ENCODE measurements at regions not wholly inside any gene's neighbourhood (a gene's known extent, or its start where the extent isn't known, plus 50 kb on each side); places are given as distances from the start of the nearest gene placed in this dataset.

- H3K9me3 Mint-ChIP-seq: peaks cover 4% of the 10 kb centered on the region
- H3K27me3 Mint-ChIP-seq: peaks cover 12% of the 10 kb centered on the region
- H3K27ac Mint-ChIP-seq: no peak overlapping the region
- no peak overlapping the region for H3K4me3 Mint-ChIP-seq
- H3K36me3 Mint-ChIP-seq: no peaks in the 10 kb centered on the region
- no peak for DNase-seq (ENCODE audit: low spot score in 2 of 2)
- no peak for ATAC-seq (ENCODE audit: low read depth)
- no peaks in the 10 kb centered on the region for H3K4me1 Mint-ChIP-seq
Measured at GRCh38 chr11:76268498-76268897, 62.2 kb upstream of the WNT11 start.

- peaks cover 4% of the 10 kb centered on the region for H3K9me3 Mint-ChIP-seq
- no peak overlapping the region for H3K27ac Mint-ChIP-seq
- no peaks in the 10 kb centered on the region for H3K36me3 Mint-ChIP-seq
- no peak overlapping the region for H3K4me3 Mint-ChIP-seq
- H3K4me1 Mint-ChIP-seq: no peaks in the 10 kb centered on the region
- DNase-seq (ENCODE audit: low spot score in 2 of 2): no peak
- peaks cover 10% of the 10 kb centered on the region for H3K27me3 Mint-ChIP-seq
- no peak for ATAC-seq (ENCODE audit: low read depth)
Measured at GRCh38 chr11:76267556-76267955, 61.3 kb upstream of the WNT11 start.

- Mint-ChIP-seq H3K27ac (no peak overlapping the region), H3K4me3 (no peak overlapping the region), H3K27me3 (peaks cover 10% of the 10 kb centered on the region), H3K36me3 (no peaks in the 10 kb centered on the region), H3K9me3 (peaks cover 4% of the 10 kb centered on the region), H3K4me1 (no peaks in the 10 kb centered on the region)
- ATAC-seq (ENCODE audit: low read depth) (no peak), DNase-seq (ENCODE audit: low spot score in 2 of 2) (no peak)
Measured at GRCh38 chr11:76266286-76267100, 60.2 kb upstream of the WNT11 start.

- Mint-ChIP-seq H3K4me1 (no peaks in the 10 kb centered on the region), H3K9me3 (peaks cover 4% of the 10 kb centered on the region), H3K27ac (no peak overlapping the region), H3K4me3 (no peak overlapping the region), H3K36me3 (no peaks in the 10 kb centered on the region), H3K27me3 (peaks cover 10% of the 10 kb centered on the region)
- ATAC-seq (ENCODE audit: low read depth) (no peak), DNase-seq (ENCODE audit: low spot score in 2 of 2) (no peak)
Measured at GRCh38 chr11:76265771-76266241, 59.5 kb upstream of the WNT11 start.

- no peak overlapping the region for H3K27ac Mint-ChIP-seq
- ATAC-seq (ENCODE audit: low read depth): no peak
- H3K4me3 Mint-ChIP-seq: no peak overlapping the region
- H3K4me1 Mint-ChIP-seq: no peaks in the 10 kb centered on the region
- H3K9me3 Mint-ChIP-seq: peaks cover 4% of the 10 kb centered on the region
- no peak for DNase-seq (ENCODE audit: low spot score in 2 of 2)
- H3K36me3 Mint-ChIP-seq: no peaks in the 10 kb centered on the region
- peaks cover 12% of the 10 kb centered on the region for H3K27me3 Mint-ChIP-seq
Measured at GRCh38 chr11:76263657-76264056, 57.4 kb upstream of the WNT11 start.

GRCh38 chr11:76263166-76263565 lies 56.9 kb upstream of the WNT11 start:
- H3K36me3 Mint-ChIP-seq: no peaks in the 10 kb centered on the region
- H3K4me3 Mint-ChIP-seq: no peak overlapping the region
- H3K4me1 Mint-ChIP-seq: no peaks in the 10 kb centered on the region
- DNase-seq (ENCODE audit: low spot score in 2 of 2): no peak
- H3K27me3 Mint-ChIP-seq: peaks cover 7% of the 10 kb centered on the region
- H3K27ac Mint-ChIP-seq: no peak overlapping the region
- no peaks in the 10 kb centered on the region for H3K9me3 Mint-ChIP-seq
- ATAC-seq (ENCODE audit: low read depth): no peak

GRCh38 chr11:76260296-76260925 lies 54.1 kb upstream of the WNT11 start:
- no peak for ATAC-seq (ENCODE audit: low read depth)
- Mint-ChIP-seq H3K4me3 (no peak overlapping the region), H3K27ac (no peak overlapping the region), H3K36me3 (no peaks in the 10 kb centered on the region), H3K9me3 (no peaks in the 10 kb centered on the region), H3K4me1 (no peaks in the 10 kb centered on the region), H3K27me3 (peaks cover 7% of the 10 kb centered on the region)
- no peak for DNase-seq (ENCODE audit: low spot score in 2 of 2)

GRCh38 chr11:76259299-76259908 lies 53.1 kb upstream of the WNT11 start:
- Mint-ChIP-seq H3K27ac (no peak overlapping the region), H3K9me3 (no peaks in the 10 kb centered on the region), H3K27me3 (peaks cover 10% of the 10 kb centered on the region), H3K36me3 (no peaks in the 10 kb centered on the region), H3K4me1 (no peaks in the 10 kb centered on the region), H3K4me3 (no peak overlapping the region)
- no peak for DNase-seq (ENCODE audit: low spot score in 2 of 2)
- ATAC-seq (ENCODE audit: low read depth): no peak

- Mint-ChIP-seq H3K4me3 (no peak overlapping the region), H3K36me3 (no peaks in the 10 kb centered on the region), H3K9me3 (no peaks in the 10 kb centered on the region), H3K27me3 (peaks cover 19% of the 10 kb centered on the region), H3K4me1 (no peaks in the 10 kb centered on the region), H3K27ac (no peak overlapping the region)
- no peak for ATAC-seq (ENCODE audit: low read depth)
- no peak for DNase-seq (ENCODE audit: low spot score in 2 of 2)
Measured at GRCh38 chr11:76257074-76257719, 50.9 kb upstream of the WNT11 start.

GRCh38 chr11:76256448-76256847 lies 50.1 kb upstream of the WNT11 start:
- peaks cover 2% of the 10 kb centered on the region for H3K9me3 Mint-ChIP-seq
- DNase-seq (ENCODE audit: low spot score in 2 of 2) (no peak), ATAC-seq (ENCODE audit: low read depth) (no peak)
- peaks cover 2% of the 10 kb centered on the region for H3K36me3 Mint-ChIP-seq
- H3K4me3 Mint-ChIP-seq: no peak overlapping the region
- no peaks in the 10 kb centered on the region for H3K4me1 Mint-ChIP-seq
- H3K27ac Mint-ChIP-seq: no peak overlapping the region
- peaks cover 21% of the 10 kb centered on the region for H3K27me3 Mint-ChIP-seq
